D721Med (cell line): ENCODE measurements at regions not wholly inside any gene's neighbourhood (a gene's known extent, or its start where the extent isn't known, plus 50 kb on each side); places are given as distances from the start of the nearest gene placed in this dataset.

Experiments
- DNase-seq: peaks from one replicate; pipeline ENCODE4 v3.0.0; 2011; ENCODE audit warnings: low spot score; ENCODE audit not compliant: insufficient read length
- FAIRE-seq: peaks from 2 replicates; lab custom pipeline; 2011; peaks lifted over from hg19 to GRCh38; lab: Jason Lieb, UNC
- CTCF ChIP-seq: IDR thresholded peaks from 2 replicates; pipeline ENCODE4 v1.5.1; 2012; ENCODE audit warnings: mild to moderate bottlenecking, control low read depth; ENCODE audit not compliant: insufficient read depth; ENCODE audit errors: missing control alignments

GRCh38 chr3:109920749-109921148 is 583.4 kb upstream of the DPPA4 start:
- TF ChIP-seq CTCF: no peak
- no peak for DNase-seq
- FAIRE-seq: no peak

- TF ChIP-seq CTCF: no peak
- DNase-seq (no peak), FAIRE-seq (no peak)
Observed at GRCh38 chr3:109921509-109921908, 584.2 kb upstream of the DPPA4 start.

- no peak for TF ChIP-seq CTCF
- no peak for FAIRE-seq
- no peak for DNase-seq
Observed at GRCh38 chr3:109922856-109923255, 585.5 kb upstream of the DPPA4 start.

GRCh38 chr3:109923431-109923830 is 586.1 kb upstream of the DPPA4 start:
- no peak for FAIRE-seq

GRCh38 chr3:109924196-109924595 is 586.9 kb upstream of the DPPA4 start:
- FAIRE-seq: no peak
- TF ChIP-seq CTCF: no peak

More at GRCh38 chr3:109923431-109923830, 586.1 kb upstream of the DPPA4 start:
- DNase-seq: no peak
- no peak for TF ChIP-seq CTCF

GRCh38 chr3:109926376-109926775 is 589.0 kb upstream of the DPPA4 start:
- FAIRE-seq (no peak), DNase-seq (no peak)
- TF ChIP-seq CTCF: no peak

More at GRCh38 chr3:109924196-109924595, 586.9 kb upstream of the DPPA4 start:
- no peak for DNase-seq

GRCh38 chr3:109927161-109927560 is 589.8 kb upstream of the DPPA4 start:
- DNase-seq: no peak
- TF ChIP-seq CTCF: no peak

More at GRCh38 chr3:109927161-109927560, 589.8 kb upstream of the DPPA4 start:
- no peak for FAIRE-seq
